SK-N-SH treated with all-trans-retinoic acid at 6 μM for 48 hours (cell line): ENCODE measurements at regions not wholly inside any gene's neighbourhood (a gene's known extent, or its start where the extent isn't known, plus 50 kb on each side); places are given as distances from the start of the nearest gene placed in this dataset.

Experiments used
- ARNTL ChIP-seq: fragments of 450-650 bp; formaldehyde crosslinking; IDR thresholded peaks from 2 replicates; pipeline ENCODE4 v1.5.0; 2020; ENCODE audit warnings: low read depth, mild to moderate bottlenecking, moderate library complexity, borderline replicate concordance
- ISL1 ChIP-seq: fragments of 250-450 bp; sonication (Bioruptor Pico); IDR thresholded peaks from 2 replicates; pipeline ENCODE4 v2.1.2; 2022; ENCODE audit warnings: mild to moderate bottlenecking, moderate library complexity
- OSR1 ChIP-seq: fragments of 250-450 bp; sonication (Bioruptor Pico); IDR thresholded peaks from 2 replicates; pipeline ENCODE4 v1.8.0; 2022; ENCODE audit warnings: moderate library complexity, mild to moderate bottlenecking, inconsistent platforms
- ZFP3 ChIP-seq: fragments of 250-450 bp; sonication (Bioruptor Pico); IDR thresholded peaks from 2 replicates; pipeline ENCODE4 v1.5.0; 2020; ENCODE audit warnings: mild to moderate bottlenecking, moderate library complexity
- TF ChIP-seq, protein P1 (sequence below): fragments of 250-450 bp; sonication (Bioruptor Pico); IDR thresholded peaks from 2 replicates; pipeline ENCODE4 v1.8.0; 2020; ENCODE audit warnings: mild to moderate bottlenecking, moderate library complexity, borderline replicate concordance
- TF ChIP-seq, protein P2 (sequence below): fragments of 250-450 bp; sonication (Bioruptor Pico); IDR thresholded peaks from 2 replicates; pipeline ENCODE4 v1.8.0; 2021; ENCODE audit warnings: low read depth, mild to moderate bottlenecking, moderate library complexity, borderline replicate concordance

DNA sequence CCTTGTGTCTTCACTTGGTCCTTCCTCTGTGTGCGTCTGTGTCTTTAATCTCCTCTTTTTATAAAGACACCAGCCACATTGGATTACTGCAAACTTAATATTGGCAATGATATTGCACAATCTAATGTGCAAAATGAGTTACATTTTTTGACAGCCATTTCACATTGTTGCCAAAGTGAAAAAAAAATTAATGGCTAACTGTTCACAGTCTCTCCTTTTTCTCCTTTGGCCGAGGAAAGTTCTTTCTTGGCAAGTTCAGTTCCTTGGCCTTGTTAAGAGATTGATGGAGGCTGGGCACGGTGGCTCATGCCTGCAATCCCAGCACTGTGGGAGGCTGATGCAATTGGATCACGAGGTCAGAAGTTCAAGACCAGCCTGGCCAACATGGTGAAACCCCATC lies 62.2 kb upstream of the ZNF280D start:
- TF ChIP-seq ISL1 (CRISPR knock-in tag) (no peak), OSR1 (no peak), ARNTL (CRISPR knock-in tag) (no peak), ZFP3 (CRISPR knock-in tag) (no peak)
- TF ChIP-seq, protein P1, sequence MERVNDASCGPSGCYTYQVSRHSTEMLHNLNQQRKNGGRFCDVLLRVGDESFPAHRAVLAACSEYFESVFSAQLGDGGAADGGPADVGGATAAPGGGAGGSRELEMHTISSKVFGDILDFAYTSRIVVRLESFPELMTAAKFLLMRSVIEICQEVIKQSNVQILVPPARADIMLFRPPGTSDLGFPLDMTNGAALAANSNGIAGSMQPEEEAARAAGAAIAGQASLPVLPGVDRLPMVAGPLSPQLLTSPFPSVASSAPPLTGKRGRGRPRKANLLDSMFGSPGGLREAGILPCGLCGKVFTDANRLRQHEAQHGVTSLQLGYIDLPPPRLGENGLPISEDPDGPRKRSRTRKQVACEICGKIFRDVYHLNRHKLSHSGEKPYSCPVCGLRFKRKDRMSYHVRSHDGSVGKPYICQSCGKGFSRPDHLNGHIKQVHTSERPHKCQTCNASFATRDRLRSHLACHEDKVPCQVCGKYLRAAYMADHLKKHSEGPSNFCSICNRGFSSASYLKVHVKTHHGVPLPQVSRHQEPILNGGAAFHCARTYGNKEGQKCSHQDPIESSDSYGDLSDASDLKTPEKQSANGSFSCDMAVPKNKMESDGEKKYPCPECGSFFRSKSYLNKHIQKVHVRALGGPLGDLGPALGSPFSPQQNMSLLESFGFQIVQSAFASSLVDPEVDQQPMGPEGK (CRISPR knock-in tag) = no peak
- TF ChIP-seq, protein P2, sequence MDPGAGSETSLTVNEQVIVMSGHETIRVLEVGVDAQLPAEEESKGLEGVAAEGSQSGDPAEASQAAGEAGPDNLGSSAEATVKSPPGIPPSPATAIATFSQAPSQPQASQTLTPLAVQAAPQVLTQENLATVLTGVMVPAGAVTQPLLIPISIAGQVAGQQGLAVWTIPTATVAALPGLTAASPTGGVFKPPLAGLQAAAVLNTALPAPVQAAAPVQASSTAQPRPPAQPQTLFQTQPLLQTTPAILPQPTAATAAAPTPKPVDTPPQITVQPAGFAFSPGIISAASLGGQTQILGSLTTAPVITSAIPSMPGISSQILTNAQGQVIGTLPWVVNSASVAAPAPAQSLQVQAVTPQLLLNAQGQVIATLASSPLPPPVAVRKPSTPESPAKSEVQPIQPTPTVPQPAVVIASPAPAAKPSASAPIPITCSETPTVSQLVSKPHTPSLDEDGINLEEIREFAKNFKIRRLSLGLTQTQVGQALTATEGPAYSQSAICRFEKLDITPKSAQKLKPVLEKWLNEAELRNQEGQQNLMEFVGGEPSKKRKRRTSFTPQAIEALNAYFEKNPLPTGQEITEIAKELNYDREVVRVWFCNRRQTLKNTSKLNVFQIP (CRISPR knock-in tag) = no peak
